HFF-Myc (cell line): ENCODE measurements at regions not wholly inside any gene's neighbourhood (a gene's known extent, or its start where the extent isn't known, plus 50 kb on each side); places are given as distances from the start of the nearest gene placed in this dataset.

Experiments used
- DNase-seq: peaks from one replicate; pipeline ENCODE4 v3.0.0-alpha.2; 2011; ENCODE audit warnings: low read depth; ENCODE audit errors: extremely low read depth
- H3K4me3 ChIP-seq: replicated peaks from 2 replicates; pipeline ENCODE4 v1.5.1; 2011; ENCODE audit warnings: low read depth, mild to moderate bottlenecking, control low read depth, low read length
- TF ChIP-seq, protein P1 (sequence below): IDR thresholded peaks from 2 replicates; pipeline ENCODE4 v1.5.1; 2012; ENCODE audit warnings: mild to moderate bottlenecking, low read depth, low read length, control low read depth; ENCODE audit errors: missing control alignments

GRCh38 chr2:153394686-153395085 is 83.9 kb downstream of the RPRM start:
- H3K4me3 ChIP-seq = no peak overlapping the region
- TF ChIP-seq, protein P1, sequence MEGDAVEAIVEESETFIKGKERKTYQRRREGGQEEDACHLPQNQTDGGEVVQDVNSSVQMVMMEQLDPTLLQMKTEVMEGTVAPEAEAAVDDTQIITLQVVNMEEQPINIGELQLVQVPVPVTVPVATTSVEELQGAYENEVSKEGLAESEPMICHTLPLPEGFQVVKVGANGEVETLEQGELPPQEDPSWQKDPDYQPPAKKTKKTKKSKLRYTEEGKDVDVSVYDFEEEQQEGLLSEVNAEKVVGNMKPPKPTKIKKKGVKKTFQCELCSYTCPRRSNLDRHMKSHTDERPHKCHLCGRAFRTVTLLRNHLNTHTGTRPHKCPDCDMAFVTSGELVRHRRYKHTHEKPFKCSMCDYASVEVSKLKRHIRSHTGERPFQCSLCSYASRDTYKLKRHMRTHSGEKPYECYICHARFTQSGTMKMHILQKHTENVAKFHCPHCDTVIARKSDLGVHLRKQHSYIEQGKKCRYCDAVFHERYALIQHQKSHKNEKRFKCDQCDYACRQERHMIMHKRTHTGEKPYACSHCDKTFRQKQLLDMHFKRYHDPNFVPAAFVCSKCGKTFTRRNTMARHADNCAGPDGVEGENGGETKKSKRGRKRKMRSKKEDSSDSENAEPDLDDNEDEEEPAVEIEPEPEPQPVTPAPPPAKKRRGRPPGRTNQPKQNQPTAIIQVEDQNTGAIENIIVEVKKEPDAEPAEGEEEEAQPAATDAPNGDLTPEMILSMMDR = no peak
- DNase-seq = no peak

- no peak for DNase-seq
- TF ChIP-seq, protein P1 = no peak
These were observed 84.3 kb downstream of the RPRM start for GRCh38 chr2:153394247-153394646.

DNA sequence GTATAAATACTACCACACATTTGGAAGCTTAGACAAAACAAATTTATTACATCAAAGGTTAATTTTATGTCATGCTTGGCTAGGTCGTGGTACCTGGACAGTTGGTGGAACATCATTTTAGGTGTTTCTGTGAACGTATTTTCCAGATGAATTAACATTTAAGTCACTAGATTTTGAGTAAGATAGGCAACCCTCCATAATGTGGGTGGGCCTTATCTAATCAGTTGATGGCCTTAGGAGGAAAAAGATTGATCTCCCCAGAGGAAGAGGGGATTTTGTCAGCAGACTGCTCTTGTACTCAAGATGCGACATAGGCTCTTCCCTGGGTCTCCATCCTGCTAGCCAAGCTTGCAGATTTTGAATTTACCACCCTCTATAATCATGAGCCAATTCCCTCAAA is 85.0 kb downstream of the RPRM start:
- DNase-seq = no peak
- H3K4me3 ChIP-seq = no peak overlapping the region
- TF ChIP-seq, protein P1 = no peak

More at GRCh38 chr2:153394247-153394646, 84.3 kb downstream of the RPRM start:
- no peak overlapping the region for H3K4me3 ChIP-seq

DNA sequence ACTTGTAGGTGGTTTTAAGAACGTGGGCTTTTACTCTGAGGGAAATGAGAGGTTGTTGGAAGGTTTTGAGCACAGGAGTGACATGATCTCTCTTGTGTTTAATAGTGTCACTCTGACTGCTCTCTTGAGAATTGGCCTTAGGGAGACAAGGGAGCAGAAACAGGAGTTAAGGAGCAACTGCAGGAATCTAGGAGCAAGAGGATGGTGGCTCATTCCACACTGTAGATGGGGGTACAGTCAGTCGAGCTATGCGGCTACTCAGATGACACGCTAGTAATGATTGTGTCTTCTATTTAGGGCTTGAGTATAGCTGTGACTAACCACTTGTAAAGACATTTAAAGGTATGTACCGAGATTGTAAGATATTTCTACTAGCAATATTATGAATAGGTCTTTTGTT is 87.4 kb downstream of the RPRM start:
- TF ChIP-seq, protein P1 = no peak
- DNase-seq = no peak
- no peak overlapping the region for H3K4me3 ChIP-seq

GRCh38 chr2:153388246-153388645 is 90.3 kb downstream of the RPRM start:
- no peak overlapping the region for H3K4me3 ChIP-seq
- no peak for DNase-seq
- TF ChIP-seq, protein P1 = no peak

GRCh38 chr2:153387203-153387602 is 91.4 kb downstream of the RPRM start:
- no peak for DNase-seq
- no peak overlapping the region for H3K4me3 ChIP-seq
- TF ChIP-seq, protein P1 = no peak

DNA sequence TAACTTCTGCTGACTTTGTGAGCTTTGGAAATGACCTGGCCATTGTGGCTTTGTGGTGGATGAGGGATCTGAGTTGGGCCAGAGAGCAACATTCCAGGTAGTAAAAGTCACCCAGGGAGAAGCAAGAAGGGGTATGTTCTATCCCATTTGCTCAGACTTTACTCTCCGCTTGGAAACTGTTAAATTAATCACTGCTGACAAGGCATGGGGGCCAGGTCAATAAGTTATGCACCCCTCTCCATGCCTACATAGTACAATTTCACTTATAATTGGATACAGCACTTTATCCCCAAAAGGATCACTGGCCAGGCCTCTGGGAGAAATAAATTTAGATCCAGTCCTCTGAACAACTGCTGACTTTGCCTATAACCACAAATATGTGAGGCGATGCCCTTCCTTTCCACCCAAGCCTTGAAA is 92.1 kb downstream of the RPRM start:
- no peak for DNase-seq
- H3K4me3 ChIP-seq = no peak overlapping the region
- TF ChIP-seq, protein P1 = no peak
